ENCODE measurements at regions not wholly inside any gene's neighbourhood (a gene's known extent, or its start where the extent isn't known, plus 50 kb on each side); places are given as distances from the start of the nearest gene placed in this dataset.

DNA sequence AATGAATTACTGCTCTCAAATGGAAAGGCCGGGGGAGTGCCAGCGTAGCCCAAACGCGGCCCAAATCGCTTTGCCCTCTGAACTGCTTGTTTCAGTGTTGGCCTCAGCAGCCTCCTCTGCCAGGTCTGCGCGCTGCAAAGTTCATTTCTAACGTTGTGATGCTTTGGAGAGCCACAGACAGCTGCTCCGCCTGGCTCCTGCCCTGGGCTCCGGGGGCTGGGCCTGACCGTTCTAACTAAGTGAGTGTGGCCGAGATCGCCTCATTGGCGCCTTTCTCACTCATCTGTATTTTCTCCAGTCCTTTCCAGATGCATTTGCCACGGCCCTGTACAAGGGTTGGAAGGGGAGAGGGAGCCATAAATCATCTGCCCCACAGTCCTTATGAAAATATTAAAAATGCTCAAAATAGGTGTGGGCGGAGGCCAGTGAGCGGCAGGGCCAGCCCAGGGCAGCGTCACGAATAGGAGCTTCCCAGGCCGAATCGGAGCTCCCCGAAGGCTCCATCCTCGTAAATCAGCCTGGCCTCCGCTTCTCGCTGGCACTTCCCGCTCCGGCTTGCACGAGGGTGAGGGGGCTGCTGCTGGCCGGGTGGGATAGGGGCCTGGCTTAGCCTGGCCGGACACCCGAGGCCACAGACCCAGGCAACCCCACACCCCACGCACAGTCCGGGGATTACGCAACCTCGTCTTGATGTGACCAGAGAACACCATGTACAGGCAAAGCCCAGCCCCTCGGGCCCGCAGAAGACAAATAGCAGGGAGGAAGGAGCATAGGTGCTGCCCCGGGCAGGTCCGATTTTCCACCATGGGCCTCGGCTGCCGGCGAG, 196.6 kb upstream of the DIO3 start:
- H3K4me3 ChIP-seq (ENCODE audit: control insufficient read depth, low read depth, low read length) = peak overlapping the region; percentile 6
- peak; percentile 53 for DNase-seq (ENCODE audit: low read depth)
- TF ChIP-seq, protein P1, sequence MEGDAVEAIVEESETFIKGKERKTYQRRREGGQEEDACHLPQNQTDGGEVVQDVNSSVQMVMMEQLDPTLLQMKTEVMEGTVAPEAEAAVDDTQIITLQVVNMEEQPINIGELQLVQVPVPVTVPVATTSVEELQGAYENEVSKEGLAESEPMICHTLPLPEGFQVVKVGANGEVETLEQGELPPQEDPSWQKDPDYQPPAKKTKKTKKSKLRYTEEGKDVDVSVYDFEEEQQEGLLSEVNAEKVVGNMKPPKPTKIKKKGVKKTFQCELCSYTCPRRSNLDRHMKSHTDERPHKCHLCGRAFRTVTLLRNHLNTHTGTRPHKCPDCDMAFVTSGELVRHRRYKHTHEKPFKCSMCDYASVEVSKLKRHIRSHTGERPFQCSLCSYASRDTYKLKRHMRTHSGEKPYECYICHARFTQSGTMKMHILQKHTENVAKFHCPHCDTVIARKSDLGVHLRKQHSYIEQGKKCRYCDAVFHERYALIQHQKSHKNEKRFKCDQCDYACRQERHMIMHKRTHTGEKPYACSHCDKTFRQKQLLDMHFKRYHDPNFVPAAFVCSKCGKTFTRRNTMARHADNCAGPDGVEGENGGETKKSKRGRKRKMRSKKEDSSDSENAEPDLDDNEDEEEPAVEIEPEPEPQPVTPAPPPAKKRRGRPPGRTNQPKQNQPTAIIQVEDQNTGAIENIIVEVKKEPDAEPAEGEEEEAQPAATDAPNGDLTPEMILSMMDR (conservative IDR thresholded peaks at IDR 0.05; ENCODE audit: control insufficient read depth, insufficient read depth, low read depth, low read length) = no peak

DNA sequence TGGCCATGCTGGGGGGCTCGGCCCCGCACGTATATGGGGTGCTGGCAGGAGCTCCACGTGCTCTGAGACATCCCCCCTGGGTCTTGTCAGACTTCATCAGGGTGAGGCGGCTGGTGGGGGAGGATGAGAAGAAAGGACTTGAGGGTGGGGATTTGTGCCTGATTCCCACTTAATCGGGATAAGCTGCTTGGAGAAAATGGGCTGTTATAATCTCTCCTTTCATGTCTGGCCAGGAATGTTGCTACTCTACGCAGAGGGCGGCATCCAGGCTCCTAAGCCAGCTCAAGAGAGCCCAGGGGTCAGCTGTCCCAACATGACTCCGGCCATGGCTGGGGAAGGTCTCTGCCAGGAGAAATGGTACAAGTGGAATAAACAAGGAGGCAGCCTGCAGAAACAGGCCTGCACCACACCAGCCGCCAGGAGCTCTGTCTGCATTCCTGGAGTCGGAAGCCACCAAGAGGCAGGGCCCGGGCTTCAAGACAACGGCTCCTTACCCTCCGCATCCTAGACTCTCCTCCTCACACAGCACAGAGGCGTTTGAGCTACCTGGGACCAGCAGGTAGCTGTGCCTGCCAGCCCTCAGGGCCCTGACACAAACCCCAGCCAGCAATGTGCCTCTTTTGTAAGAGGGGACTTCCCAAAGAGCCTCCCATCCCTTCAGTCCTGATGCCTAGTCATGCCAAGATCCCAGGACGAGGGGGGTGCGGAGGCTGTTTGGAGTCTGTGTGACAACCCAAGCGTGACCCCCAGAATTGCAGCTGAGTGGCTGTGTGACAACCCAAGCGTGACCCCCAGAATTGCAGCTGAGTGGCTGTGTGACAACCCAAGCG, 195.8 kb upstream of the DIO3 start:
- TF ChIP-seq, protein P1 (conservative IDR thresholded peaks at IDR 0.05; ENCODE audit: control insufficient read depth, insufficient read depth, low read depth, low read length) = no peak
- no peak for DNase-seq (ENCODE audit: low read depth)
- H3K4me3 ChIP-seq (ENCODE audit: control insufficient read depth, low read depth, low read length) = no peak overlapping the region

DNA sequence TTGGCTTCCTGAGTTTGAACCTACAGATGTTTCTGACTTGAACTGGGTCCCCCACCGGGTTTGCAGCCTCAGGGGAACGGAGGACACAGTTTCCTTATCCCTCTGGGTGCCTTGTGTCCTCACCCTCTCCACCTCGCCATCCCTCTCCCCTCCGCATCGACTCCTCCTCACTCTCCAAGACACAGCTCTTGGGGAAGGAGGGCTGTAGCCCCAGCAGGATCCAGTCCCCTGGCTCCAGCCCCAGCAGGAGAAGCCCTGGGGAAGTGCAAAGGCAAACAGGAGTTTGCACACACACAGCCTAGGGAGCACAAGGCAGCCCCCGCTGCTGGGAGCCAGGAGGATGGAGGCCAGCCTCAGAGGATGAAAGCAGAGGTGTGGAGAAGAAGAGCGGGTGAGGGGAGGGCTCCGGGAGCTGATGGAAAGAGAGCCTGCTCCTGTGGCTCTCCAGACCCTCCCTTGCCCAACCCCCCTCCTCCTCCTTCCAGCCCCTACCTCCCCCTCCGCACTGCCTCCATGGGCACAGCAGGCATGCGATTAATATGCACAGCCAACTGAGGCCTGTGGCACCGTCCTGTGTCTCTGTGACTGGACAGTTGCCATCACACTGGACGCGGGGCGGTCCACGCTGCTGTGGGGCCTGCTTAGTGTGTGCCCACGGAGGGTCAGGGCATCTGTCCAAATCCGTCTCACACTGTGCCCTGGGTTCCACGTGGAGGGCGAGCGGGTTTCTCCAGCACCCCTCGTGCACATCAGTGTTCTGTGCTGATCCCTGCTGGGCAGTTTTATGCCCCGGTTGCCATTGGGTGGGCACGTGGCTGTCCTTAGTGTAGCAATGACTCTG, 193.7 kb upstream of the DIO3 start:
- DNase-seq (ENCODE audit: low read depth) = no peak
- TF ChIP-seq, protein P1 (conservative IDR thresholded peaks at IDR 0.05; ENCODE audit: control insufficient read depth, insufficient read depth, low read depth, low read length) = no peak
- no peak overlapping the region for H3K4me3 ChIP-seq (ENCODE audit: control insufficient read depth, low read depth, low read length)

DNA sequence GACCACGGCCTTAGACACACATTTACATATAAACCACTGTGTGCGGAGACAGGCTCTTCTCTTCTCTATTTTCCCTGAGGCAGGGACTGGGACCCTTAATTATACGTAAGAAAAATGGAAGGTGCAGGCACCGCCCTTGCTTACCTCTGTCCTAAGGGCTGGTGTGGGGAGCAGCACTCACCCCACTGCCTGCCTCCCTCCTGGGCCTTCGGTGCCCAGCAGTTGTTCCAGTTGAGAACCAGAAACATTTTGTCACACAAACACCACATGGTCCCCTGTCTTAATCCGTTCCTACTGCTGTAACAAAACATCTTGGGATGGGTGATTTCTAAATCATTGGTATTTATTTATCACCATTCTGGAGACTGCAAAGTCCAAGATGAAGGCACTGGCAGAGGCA, 192.7 kb upstream of the DIO3 start:
- H3K4me3 ChIP-seq (ENCODE audit: control insufficient read depth, low read depth, low read length) = no peak overlapping the region
- TF ChIP-seq, protein P1 (conservative IDR thresholded peaks at IDR 0.05; ENCODE audit: control insufficient read depth, insufficient read depth, low read depth, low read length) = no peak
- no peak for DNase-seq (ENCODE audit: low read depth)

DNA sequence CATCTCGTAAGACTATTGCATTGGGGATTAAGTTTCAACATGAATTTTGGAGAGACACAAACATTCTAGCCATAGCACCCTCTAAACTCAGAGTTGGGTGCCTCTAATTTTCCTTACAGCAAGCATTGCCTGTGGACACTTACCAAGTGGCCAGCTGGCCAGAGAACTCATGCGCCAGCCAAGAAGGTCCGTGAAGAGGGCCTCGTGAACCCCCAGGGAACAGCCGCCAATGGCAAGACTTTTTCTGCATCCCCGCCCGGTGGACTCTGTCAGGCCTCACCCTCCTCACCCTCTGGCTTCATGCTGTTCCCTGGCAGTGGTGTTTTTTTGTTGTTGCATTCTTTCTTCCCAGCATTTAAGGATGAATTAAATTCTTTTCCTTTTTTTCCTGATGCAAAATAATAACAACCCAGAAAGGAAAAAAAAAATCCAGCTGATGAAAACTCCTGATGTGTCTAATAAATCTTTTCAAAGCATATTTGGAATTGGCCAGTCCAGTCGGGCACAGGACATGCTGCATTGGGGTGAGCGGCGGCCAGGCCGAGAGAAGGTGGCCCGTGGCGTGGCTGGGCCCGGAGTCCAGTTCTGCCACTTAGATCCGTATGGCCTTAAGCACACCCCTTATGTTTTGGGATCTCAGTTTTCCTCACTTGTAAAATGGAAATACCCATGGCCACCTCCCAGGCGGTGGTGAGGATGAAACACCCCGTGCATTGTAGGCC, 191.9 kb upstream of the DIO3 start:
- TF ChIP-seq, protein P1 (conservative IDR thresholded peaks at IDR 0.05; ENCODE audit: control insufficient read depth, insufficient read depth, low read depth, low read length) = no peak
- no peak overlapping the region for H3K4me3 ChIP-seq (ENCODE audit: control insufficient read depth, low read depth, low read length)
- DNase-seq (ENCODE audit: low read depth) = no peak
